KMS-11 (cell line): ENCODE measurements at regions not wholly inside any gene's neighbourhood (a gene's known extent, or its start where the extent isn't known, plus 50 kb on each side); places are given as distances from the start of the nearest gene placed in this dataset.

Source experiments
- H2AFZ ChIP-seq: fragments of 200-600 bp; sonication (generic); 2 replicates; pipeline ENCODE4 v1.6.1; 2016; ENCODE audit warnings: antibody characterized with exemption, mixed run types, low read depth
- H3K27ac ChIP-seq: fragments of 200-600 bp; sonication (generic); 2 replicates; pipeline ENCODE4 v1.6.1; 2016; ENCODE audit warnings: mild to moderate bottlenecking, mixed run types
- H3K27me3 ChIP-seq: fragments of 200-600 bp; sonication (generic); 2 replicates; pipeline ENCODE4 v1.6.1; 2017; ENCODE audit warnings: mild to moderate bottlenecking, low read depth, mixed run types, moderate library complexity; ENCODE audit not compliant: insufficient read depth
- H3K36me3 ChIP-seq: fragments of 200-600 bp; sonication (generic); 2 replicates; pipeline ENCODE4 v1.6.1; 2017; ENCODE audit warnings: mild to moderate bottlenecking, mixed run types; ENCODE audit not compliant: insufficient read depth
- H3K4me1 ChIP-seq: fragments of 200-600 bp; sonication (generic); 2 replicates; pipeline ENCODE4 v1.6.1; 2016; ENCODE audit warnings: mild to moderate bottlenecking, low read depth, mixed run types; ENCODE audit not compliant: poor library complexity, severe bottlenecking
- H3K4me2 ChIP-seq: fragments of 200-600 bp; sonication (generic); 2 replicates; pipeline ENCODE4 v1.7.0; 2016; ENCODE audit warnings: mild to moderate bottlenecking, mixed run types
- H3K4me3 ChIP-seq: fragments of 200-600 bp; sonication (generic); IDR thresholded peaks from 2 replicates; pipeline ENCODE4 v1.6.1; 2017; ENCODE audit warnings: low read depth, low read length, mixed read lengths; ENCODE audit not compliant: insufficient read depth
- H3K79me2 ChIP-seq: fragments of 200-600 bp; sonication (generic); 2 replicates; pipeline ENCODE4 v1.6.1; 2016; ENCODE audit warnings: low read depth, mixed run types; ENCODE audit not compliant: insufficient read depth
- H3K9ac ChIP-seq: fragments of 200-600 bp; sonication (generic); 2 replicates; pipeline ENCODE4 v1.6.1; 2016; ENCODE audit warnings: mild to moderate bottlenecking, mixed run types
- H4K20me1 ChIP-seq: fragments of 200-600 bp; sonication (generic); 2 replicates; pipeline ENCODE4 v1.6.1; 2016; ENCODE audit warnings: mild to moderate bottlenecking, mixed run types; ENCODE audit not compliant: insufficient read depth
- TF ChIP-seq, protein P1 (sequence below): fragments of 200-600 bp; sonication (generic); conservative IDR thresholded peaks from 2 replicates; pipeline ENCODE4 v1.6.1; 2017; ENCODE audit warnings: low read depth, mild to moderate bottlenecking, antibody characterized with exemption, low read length, moderate library complexity, mixed read lengths

DNA sequence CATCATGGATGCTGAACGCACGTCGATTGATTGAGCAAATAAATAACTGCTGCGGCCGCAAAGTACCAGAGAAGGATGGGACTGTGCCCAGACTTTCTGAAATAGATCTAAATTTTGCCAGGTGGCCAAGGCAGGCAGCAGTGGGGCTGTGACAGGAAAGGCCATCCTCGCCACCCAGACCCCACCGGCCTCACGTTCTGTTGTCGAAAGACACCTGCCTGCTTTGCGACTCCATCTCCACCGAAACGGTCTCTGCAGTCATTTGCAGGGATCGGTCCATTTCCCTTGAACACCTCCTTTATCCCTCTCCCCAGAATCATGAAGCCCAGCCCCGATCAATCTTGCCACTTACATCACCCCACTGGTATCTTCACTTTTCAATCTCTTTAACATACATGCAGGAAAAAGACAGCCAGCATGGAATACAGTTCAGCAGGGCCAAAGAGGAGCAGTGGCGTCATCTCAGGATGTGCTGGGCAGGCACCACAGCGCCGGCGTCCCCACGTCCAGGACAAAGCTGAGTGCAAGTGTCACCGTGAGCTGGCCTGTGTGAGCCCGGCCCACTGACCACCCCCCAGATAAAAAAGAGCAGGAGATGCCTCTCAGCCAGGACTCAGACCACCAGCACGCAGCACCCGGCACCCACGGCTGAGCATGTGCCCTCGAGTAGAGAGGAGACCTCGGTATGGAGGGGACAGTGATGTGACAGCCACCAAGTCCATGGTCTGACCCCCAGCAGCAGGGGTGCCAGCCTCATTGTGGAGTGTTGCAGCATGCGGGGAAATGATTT, 610.3 kb downstream of the TBC1D22A start:
- Histone ChIP-seq H3K36me3 (no peaks in the 10 kb centered on the region), H3K79me2 (no peaks in the 10 kb centered on the region), H3K4me3 (no peak overlapping the region), H3K4me2 (no peak overlapping the region), H4K20me1 (no peaks in the 10 kb centered on the region), H2AFZ (no peak overlapping the region), H3K4me1 (no peaks in the 10 kb centered on the region), H3K27ac (no peak overlapping the region), H3K9ac (no peak overlapping the region), H3K27me3 (no peaks in the 10 kb centered on the region)
- TF ChIP-seq, protein P1, sequence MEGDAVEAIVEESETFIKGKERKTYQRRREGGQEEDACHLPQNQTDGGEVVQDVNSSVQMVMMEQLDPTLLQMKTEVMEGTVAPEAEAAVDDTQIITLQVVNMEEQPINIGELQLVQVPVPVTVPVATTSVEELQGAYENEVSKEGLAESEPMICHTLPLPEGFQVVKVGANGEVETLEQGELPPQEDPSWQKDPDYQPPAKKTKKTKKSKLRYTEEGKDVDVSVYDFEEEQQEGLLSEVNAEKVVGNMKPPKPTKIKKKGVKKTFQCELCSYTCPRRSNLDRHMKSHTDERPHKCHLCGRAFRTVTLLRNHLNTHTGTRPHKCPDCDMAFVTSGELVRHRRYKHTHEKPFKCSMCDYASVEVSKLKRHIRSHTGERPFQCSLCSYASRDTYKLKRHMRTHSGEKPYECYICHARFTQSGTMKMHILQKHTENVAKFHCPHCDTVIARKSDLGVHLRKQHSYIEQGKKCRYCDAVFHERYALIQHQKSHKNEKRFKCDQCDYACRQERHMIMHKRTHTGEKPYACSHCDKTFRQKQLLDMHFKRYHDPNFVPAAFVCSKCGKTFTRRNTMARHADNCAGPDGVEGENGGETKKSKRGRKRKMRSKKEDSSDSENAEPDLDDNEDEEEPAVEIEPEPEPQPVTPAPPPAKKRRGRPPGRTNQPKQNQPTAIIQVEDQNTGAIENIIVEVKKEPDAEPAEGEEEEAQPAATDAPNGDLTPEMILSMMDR: no peak

DNA sequence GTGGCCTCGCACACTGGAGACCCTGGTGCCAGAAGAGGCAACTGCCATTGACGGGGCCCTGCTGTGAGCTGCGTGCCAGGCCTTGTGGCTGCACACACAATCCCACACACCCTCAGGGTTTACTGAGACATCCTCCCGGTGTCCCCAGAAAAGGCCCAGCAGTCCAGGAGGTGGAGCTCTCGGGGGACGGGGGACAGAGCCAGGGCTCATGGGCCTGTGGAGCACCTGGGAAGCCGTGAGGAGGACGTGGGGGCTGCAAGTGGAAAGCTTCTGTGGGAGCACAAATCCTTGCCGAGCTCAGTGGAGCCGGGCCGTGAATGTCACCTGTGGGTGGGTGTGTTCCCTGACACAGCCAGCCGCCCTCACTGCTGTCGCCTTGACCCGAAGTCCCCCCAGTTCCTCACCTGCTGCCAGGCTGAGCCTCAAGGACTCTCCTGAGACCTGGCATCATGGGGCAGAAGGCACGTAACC, 609.7 kb downstream of the TBC1D22A start:
- no peak overlapping the region for H3K9ac ChIP-seq
- no peaks in the 10 kb centered on the region for H4K20me1 ChIP-seq
- no peak overlapping the region for H3K27ac ChIP-seq
- no peaks in the 10 kb centered on the region for H3K27me3 ChIP-seq
- no peaks in the 10 kb centered on the region for H3K4me1 ChIP-seq
- H3K4me2 ChIP-seq: no peak overlapping the region
- TF ChIP-seq, protein P1: no peak
- no peaks in the 10 kb centered on the region for H3K79me2 ChIP-seq
- no peak overlapping the region for H3K4me3 ChIP-seq
- H2AFZ ChIP-seq: no peak overlapping the region
- H3K36me3 ChIP-seq: no peaks in the 10 kb centered on the region

DNA sequence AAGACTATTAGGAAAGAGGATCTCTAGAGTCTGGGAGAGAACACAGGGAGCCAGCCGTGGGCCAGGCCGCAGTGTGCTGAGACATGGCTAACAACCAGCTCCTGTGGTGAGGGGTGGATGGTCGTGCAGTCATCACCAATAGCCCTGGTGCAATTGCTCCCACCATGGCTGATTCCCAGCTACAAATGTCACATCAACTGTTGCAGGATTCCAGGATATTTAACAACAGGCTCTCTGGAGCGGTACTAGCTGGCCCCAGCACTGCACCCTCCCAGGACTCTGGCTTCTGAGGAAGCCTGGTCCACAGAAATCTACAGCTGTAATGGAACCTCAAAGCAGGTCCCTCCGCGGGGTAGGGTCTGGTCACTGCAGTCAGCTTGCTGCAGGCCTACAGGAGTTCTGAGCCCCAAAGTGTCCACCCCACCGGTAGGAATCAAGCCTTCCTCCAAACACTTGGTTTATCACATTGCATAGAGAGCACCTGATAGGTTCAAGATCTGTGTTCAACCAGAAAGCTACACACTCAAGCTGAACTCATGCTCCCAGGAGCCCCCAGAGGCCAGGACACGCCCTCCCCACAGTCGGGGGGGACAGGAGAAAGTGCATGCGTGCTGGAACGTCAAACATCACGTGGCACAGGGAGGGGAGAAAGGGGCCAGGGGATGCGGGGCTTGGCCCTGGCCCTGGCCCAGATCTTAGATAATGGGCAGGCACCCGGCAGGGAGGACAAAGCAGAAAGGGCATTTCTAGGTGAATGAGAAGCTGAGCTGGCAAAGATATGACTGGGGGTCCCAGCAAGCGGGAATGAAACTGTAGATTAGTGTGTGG, 609.0 kb downstream of the TBC1D22A start:
- no peak overlapping the region for H3K27ac ChIP-seq
- TF ChIP-seq, protein P1: no peak
- no peak overlapping the region for H3K4me2 ChIP-seq
- no peak overlapping the region for H2AFZ ChIP-seq
- no peak overlapping the region for H3K9ac ChIP-seq
- no peaks in the 10 kb centered on the region for H4K20me1 ChIP-seq
- no peak overlapping the region for H3K4me3 ChIP-seq
- H3K4me1 ChIP-seq: no peaks in the 10 kb centered on the region
- H3K79me2 ChIP-seq: no peaks in the 10 kb centered on the region
- H3K36me3 ChIP-seq: no peaks in the 10 kb centered on the region
- no peaks in the 10 kb centered on the region for H3K27me3 ChIP-seq

DNA sequence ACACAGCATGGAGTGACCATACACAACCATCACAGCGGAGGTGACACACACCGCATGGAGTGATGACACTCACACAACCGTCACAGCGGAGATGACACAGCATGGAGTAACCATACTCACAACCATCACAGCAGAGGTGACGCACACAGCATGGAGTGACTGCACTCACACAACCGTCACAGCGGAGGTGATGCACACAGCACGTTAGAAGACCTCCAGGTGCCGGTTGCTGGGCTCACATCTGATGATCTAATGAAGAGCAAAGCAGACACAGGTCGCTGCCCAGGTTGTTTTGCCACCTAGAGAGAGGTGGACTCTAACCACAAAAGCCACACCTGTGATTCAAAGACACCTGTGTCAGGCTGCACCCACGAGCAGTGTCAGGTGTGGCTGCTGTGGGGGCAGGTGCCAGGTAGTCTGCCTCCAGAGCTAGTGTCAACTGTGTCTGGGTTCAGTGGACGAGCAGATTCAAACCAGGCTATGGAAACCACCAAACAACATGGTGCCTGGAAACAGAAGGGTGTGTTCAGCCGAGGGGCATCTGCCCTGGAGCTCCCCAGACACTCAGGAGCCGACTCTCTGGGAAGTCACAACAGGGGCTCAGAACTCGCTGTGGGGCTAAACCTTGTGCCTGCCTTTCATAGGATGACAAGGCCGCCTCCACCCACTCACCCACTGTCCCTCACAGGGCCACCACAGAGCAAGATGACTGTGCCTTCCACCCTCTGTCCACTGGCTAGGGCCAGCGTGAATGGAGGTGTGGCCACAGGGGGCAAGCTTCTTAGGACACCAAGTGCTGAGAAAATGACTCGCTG, 608.2 kb downstream of the TBC1D22A start:
- Histone ChIP-seq H4K20me1 (no peaks in the 10 kb centered on the region), H3K27ac (no peak overlapping the region), H3K9ac (no peak overlapping the region), H3K4me2 (no peak overlapping the region), H3K27me3 (no peaks in the 10 kb centered on the region), H3K4me1 (no peaks in the 10 kb centered on the region), H3K4me3 (no peak overlapping the region), H3K36me3 (no peaks in the 10 kb centered on the region), H3K79me2 (no peaks in the 10 kb centered on the region), H2AFZ (no peak overlapping the region)
- TF ChIP-seq, protein P1: no peak
